HPDE6-E6E7 (cell line): ENCODE measurements at regions not wholly inside any gene's neighbourhood (a gene's known extent, or its start where the extent isn't known, plus 50 kb on each side); places are given as distances from the start of the nearest gene placed in this dataset.
"Not testable (repeated sequence)": the region's sequence is repeated elsewhere in the genome, so short reads cannot be mapped to it uniquely, and the experiment has no call there.

Source experiments
- DNase-seq: peaks from one replicate; pipeline ENCODE4 v3.0.0; 2011; ENCODE audit warnings: missing footprints; ENCODE audit errors: extremely low spot score

- no peak for DNase-seq
Observed at GRCh38 chr20:51127713-51128112, 104.8 kb upstream of the KCNG1 start.

- no peak for DNase-seq
Observed at GRCh38 chr20:51126337-51126736, 103.4 kb upstream of the KCNG1 start.

- no peak for DNase-seq
Observed at GRCh38 chr20:51125780-51126179, 102.9 kb upstream of the KCNG1 start.

- DNase-seq, result no peak
Observed at GRCh38 chr20:51125105-51125504, 102.2 kb upstream of the KCNG1 start.

GRCh38 chr20:51123887-51124286, 101.0 kb upstream of the KCNG1 start:
- not testable (repeated sequence) for DNase-seq

DNA sequence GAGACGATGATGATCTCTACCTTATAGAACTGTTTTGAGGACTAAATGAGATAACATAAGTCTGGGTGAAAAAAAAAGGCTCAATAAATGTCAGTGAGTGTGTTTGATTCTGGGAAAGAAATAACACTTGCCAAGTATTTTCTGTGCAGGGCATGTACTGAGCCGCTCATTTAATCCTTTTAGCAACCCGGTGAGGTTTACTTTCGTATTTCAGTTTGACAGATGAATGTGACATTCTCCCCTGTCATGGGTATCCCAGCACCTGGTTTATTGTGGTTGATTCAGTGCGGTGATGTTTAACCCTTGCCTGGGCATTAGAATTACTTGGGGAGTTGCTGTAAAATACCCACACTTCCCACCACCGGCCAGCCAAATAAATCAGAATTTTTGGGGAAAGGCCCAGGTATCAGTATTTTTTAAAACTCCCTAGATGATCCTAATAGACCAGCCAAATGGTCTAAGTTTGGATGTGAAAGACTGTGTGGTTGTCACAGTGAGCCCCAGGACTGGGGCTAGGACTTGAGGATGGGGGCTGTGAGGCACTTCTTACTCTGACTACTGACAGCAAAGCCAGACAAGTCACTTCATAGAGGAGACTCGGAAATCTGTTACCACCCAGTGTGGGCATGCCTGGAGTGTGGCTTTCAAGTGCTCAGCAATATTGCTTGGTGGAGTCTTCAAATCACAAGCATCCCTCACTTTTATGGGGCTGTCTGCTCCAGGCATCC, 100.2 kb upstream of the KCNG1 start:
- no peak for DNase-seq

DNA sequence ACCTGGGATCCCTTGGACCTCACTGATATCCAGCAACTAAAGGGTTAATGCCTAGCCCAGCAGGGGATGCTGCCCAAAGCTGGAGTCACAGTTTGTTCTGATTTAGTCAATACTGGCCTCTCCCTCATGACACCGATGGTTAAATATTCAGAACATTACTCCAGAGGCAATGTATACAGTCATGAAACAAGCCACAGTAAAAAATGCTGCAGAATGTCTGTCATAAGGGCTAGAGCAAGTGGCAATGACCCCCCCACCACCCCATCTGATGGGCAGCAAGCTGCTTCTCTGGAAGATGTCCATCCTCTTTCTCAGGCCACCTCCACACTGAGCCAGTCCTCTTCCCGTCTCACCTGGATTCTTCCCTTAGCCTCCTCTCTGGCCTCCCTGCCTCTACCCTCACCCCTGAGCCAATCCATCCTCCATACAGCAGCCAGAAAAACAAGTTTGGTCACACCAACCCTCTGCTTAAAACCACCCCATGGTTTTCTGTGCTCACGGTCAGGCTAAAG, 99.0 kb upstream of the KCNG1 start:
- peak; percentile 63 for DNase-seq

- DNase-seq, result no peak
Observed at GRCh38 chr20:51121272-51121671, 98.4 kb upstream of the KCNG1 start.

- DNase-seq, result no peak
Observed at GRCh38 chr20:51120868-51121267, 98.0 kb upstream of the KCNG1 start.

GRCh38 chr20:51120438-51120837, 97.5 kb upstream of the KCNG1 start:
- DNase-seq, result no peak

DNA sequence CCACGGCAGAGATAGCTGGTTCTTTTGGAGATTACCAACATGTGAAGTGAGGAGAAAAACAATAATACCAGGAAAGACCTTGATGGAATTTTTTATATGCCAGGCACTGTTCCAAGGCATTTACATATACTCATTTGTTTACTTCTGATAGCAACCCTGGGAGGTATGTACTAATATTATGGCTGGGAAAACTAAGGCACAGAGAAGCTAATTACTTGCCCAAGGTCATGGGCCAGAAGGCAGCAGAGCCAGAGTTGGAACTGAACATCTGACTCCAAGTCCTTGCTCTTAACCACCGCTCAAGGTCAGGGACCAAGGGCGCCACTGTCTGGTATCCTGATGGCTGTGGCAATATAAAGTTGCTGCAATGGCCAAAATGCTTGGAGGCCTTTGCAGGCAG, 97.0 kb upstream of the KCNG1 start:
- DNase-seq, result no peak

DNA sequence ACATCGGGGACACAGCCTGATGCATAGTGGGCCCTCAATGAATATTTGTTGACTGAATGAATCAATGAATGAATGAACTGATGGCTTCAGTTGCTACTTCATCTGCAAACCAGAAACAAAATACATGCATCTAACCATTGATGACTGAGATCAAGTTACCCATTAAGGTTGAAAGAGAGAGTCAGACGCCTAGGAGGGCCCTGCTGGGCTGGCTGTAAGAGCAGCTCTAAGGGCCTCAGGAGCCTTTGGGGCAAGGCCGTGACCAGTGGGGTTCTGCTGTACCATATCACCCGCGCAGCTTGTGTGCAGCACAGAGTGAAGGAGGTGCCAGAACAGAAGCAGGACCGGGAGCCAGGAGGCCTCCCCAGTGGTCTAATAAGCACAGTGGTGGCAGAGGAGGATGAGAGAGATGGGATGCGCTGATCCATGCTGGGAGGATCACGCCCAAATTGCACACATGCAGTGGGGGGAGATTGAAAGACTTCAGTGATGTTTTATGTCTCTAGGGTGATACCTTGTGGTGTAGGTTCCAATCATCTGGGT, 96.1 kb upstream of the KCNG1 start:
- no peak for DNase-seq

GRCh38 chr20:51118216-51118615, 95.3 kb upstream of the KCNG1 start:
- DNase-seq, result no peak

- peak; percentile 64 for DNase-seq
Observed at GRCh38 chr20:51116765-51117686, 94.1 kb upstream of the KCNG1 start.

GRCh38 chr20:51111290-51111689, 88.4 kb upstream of the KCNG1 start:
- DNase-seq, result no peak

DNA sequence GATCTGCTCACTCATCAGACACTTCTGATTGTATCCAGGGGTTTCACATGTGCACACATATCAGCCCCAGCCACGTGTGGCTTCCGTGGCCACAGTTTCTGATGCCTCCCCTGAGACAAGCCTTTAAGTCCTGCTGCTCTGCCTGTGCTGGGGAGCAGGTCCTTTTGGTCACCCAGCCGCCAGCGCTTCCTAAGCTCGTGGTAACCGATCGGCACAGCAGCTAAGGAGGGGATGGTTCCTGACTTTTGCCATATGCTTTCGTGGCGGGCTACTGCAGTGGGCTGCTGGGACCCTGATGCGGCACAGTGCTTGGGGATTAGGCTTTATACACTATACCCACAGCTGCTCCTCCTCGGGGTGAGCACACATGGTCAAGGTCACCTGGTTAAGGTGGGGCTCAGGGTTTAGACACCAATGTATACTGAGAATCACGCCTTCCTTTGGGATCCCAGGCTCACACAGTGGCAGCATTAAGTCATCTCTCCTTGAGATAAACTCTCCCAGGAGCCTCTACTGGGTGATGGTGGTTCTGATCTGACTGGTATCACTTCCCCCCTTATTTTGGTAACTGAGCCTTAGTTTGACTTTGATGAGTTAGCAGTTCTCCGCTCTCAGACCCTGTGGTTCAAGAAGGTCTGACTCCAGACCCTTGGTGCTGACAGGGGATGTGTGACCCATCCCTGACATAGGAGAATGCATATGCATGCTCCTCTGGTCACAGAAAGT, 85.9 kb upstream of the KCNG1 start:
- DNase-seq, result no peak

GRCh38 chr20:51106011-51106410, 83.1 kb upstream of the KCNG1 start:
- DNase-seq, result no peak

- no peak for DNase-seq
Observed at GRCh38 chr20:51104960-51105920, 82.3 kb upstream of the KCNG1 start.

DNA sequence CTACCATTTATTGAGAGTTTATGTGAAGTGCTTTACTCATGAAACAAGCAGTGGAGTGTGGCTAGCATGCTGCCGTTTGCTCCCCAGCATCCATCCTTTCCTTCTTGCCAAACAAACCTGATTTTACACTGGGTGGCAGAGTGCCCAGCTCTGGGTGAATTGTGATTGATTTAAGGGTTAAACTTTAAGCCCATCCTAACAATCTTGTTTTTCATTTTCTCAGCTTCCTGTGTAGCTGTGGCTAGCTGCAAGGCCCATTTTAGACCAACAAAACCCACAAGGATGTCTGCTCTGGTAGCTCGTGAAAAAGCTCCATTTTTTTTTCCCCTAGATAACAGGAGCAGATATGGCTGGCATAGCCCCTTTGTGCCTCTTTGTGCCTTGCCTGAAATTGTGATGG, 77.7 kb upstream of the KCNG1 start:
- no peak for DNase-seq

GRCh38 chr20:51098284-51098810, 75.4 kb upstream of the KCNG1 start:
- DNase-seq, result no peak
